ENCODE measurements at regions not wholly inside any gene's neighbourhood (a gene's known extent, or its start where the extent isn't known, plus 50 kb on each side); places are given as distances from the start of the nearest gene placed in this dataset.

- TF ChIP-seq CTCF (IDR thresholded peaks at IDR 0.05; ENCODE audit: borderline replicate concordance, extremely low read depth, low read length, poor library complexity, severe bottlenecking) (no peak), EZH2 (IDR thresholded peaks at IDR 0.05; ENCODE audit: borderline replicate concordance, low read depth, low read length, severe bottlenecking) (no peak)
Observed at GRCh38 chr3:106452096-106452495, 583.3 kb upstream of the CBLB start.
